Hippocampal formation (tissue), 2 donors: ENCODE measurements at regions not wholly inside any gene's neighbourhood (a gene's known extent, or its start where the extent isn't known, plus 50 kb on each side); places are given as distances from the start of the nearest gene placed in this dataset.
A peak's percentile ranks its signal among the peaks of the same experiment; 100 is the strongest.

Source experiments
- DNase-seq, 2 donors: peaks; one replicate each; lab custom pipeline; 2025; lab: John Stamatoyannopoulos, UW

DNA sequence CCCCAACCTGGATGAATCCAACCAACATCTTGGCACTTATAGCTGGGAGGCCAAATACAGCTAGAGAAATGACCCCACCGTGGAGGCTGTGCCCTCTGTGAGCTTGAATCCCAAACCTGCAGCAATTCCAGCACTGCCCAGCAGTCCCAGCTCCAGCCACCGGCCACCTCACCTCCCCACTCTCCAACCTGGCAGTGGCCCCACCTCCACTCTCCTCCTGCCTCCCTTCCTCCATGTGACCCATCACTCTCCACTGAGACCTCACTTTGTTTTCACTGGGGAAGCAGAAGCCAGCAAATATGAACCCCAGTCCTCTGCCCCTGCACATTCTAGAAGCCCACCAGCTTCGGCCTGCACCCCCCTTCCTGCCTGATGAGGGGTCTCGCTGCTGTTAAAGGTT lies 79.7 kb upstream of the LINGO1 start:
- no peak for DNase-seq

DNA sequence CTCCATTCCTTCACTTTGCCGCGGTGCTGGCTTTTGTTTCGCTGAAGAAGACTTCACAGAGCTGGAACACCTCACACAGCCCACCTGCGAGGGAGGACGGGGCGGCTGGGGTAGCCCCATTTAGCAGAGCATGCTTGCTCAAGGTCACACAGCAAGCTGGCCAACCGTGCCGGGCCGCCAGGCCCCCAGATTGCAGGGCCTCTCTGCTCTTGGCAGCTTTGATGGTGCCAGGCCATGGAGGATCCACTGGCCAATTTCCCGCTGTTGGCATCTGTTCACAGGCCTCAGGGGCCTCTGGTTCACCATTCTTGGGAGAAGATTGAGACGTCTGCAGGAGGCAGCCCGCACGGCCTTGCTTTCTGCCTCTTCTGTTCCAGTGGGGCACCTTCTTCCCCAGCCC lies 77.9 kb upstream of the LINGO1 start:
- DNase-seq, result no peak

DNA sequence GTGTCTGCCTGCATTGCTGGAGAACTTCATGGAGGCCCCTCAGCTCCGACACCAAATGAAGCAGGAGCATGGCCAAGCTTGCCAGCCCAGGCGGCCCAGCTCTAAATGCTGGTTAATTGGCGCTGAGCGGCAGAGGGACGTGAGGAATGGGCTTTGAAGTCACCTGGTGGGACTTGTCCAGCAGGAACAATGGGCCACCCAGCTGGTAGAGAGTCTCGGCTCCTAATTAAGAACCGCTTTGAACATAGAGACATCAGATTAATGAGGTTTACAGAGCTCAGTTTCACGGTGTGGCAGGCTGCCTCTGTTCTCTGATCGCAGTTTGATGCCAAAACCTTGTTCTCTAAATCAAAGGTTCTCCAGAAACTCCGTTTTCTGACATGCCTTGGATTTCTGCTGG lies 77.5 kb upstream of the LINGO1 start:
- DNase-seq, result no peak

DNA sequence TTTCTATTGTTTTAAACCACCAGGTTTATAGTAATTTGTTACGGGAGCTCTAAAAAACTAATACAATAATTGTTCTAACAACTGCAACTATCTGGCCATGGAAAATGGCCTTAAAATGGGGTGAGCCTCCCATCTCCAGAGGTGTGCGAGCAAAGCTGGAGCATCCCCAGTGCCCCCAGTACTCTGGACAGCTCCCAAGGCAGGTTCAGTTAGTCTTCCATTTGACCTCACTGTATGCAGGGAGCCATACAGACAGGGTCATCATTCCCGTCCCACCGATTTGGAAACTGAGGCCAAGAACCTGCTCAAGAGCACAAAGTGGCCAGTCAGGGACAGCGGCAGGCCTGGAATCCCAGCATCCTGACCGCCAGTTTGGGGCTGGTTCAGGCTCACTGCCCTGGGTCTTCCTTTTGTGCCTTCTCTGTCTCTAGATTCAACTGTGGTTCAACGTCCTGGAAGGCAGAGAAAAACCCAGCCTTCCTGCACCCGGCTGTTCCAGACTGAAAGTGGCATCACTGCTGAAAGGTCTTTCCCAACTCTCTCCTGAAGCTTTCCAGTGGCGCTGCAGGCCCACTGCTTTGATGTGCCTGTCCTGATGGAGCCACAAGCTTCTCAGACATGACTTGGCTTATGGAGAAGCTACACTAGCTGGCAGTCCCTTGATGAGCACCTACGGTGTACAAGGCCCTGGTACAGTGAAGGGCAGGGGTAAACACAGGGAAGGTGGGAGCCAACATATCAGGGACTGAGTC lies 76.6 kb upstream of the LINGO1 start:
- DNase-seq, result no peak

DNA sequence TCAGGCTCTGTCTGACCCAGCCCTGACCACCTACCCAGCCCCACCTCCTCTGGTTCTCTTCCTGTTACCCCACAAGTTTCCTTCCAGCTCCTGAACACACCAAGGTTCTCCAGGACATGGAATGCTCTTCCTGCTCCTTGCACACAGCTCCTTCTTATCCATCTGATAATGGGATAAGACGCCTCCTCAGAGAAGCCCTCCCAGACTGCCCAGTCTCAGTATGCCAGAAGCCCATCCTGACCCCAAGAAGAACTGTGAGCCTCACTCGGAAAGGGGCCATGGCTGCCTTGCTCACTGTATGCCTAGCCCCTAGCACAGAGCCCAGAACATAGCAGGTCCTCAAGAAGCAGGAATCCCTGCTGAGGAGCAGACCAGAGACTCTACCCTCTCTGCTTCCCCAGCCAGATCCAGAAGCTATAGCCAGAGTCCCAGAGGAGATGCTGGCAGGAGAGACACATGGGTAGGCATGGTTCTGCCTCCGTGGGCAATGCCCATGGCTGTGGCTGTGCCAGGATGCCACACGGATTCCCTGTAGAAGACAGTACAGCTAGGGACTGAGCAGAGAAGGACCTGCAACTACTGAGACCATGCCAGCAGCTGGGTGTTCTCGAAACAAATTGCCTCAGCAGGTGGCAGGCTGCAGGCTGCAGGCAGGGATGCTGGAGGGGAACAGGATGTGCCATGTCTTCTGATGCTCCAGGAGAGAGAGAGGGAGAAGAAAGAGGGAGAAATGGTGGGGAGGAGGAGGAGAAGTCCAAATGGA lies 74.0 kb upstream of the LINGO1 start:
- DNase-seq, result peak in 1 of 2 donors; percentile 21

DNA sequence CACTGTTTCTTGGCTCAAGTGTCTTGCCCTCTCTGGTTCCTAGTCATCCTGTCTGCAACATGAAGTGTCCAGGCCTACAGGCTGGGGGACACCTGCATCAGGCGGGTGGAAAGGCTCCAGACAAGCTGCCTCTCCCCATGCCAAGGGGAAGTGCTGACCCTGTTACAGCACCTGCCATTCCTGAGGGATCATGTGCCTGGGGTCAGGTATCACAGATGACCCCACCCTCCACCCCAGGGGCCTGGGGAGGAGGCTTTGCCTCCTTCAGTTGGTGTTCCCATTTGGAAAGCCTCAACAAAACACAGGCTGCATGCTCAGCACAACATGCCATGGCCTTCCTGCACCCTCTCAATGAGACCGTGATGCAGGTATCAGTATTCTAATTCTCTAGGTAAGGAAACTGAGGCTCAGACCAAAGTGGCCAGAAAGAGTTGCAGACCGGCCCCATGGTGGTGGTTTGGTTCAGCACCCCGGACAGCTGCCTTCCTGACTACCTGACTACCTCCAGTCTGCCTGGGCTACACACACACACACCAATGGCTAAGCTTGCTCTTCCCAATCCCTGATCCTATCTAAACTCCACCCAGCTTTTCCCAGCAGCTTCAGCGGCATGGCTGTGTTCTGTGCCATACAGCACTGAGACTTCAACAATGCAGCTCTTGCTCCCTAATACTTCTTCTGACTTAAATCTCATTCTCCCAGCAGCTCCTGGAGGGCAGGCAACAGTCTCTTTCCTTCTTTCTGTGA lies 69.7 kb upstream of the LINGO1 start:
- DNase-seq, result no peak

DNA sequence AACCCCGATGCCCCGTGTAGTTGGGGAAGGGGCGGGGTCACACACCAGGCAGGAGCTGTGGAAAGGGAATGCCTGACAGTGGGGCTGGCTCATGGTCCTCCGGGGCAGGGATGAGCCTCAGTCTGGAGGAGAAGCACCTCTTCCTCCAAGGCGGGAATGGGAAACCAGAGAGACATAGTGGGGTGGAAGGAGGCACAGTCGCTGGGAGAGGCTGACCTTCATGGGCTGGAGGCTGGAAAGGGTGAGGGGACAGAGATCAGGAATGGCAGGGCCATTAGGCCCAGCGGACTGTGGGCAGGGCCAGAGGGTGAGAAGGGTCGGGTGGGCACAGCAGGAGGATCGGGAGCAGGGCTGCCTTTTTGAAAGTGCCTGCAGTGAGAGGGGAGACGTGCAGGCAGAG lies 65.8 kb upstream of the LINGO1 start:
- DNase-seq, result no peak

DNA sequence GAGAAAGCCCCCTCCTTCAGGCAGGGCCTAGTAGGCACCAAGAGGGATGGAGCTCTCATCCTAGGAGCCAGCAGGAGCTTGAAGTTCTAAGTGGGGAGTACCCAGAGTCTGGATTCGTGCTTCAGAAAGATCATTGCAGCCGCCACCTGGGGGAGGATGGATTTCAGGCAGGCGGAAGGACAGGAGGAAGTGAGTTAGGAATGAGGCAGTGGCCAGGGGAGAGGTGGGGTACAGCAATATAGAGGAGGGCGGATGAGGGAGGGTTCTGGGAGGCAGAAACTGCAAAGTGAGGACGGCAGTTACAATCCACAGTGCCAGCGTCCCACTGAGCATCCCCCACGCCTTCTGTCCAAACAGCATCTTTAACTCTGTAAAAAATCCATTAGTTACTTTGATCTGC lies 65.2 kb upstream of the LINGO1 start:
- DNase-seq, result no peak

DNA sequence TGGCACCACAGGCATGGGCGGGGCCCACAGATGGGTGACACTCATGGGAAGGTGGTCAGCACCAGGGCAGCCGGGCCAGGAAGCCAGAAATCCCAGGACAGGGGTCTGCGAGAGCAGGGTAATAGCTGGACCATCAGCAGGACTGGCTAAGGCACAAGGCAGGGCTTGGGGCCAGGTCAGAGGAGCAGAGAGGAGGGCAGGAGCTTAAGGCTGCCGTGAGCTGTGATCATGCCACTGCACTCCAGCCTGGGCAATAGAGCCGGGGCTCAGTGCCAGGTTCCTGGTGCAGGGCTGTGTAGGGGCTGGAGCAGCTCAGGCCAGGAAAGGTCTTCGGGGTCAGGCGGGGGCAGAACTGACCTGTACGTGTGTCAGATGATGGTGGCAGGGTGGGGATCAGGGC lies 64.2 kb upstream of the LINGO1 start:
- no peak for DNase-seq

DNA sequence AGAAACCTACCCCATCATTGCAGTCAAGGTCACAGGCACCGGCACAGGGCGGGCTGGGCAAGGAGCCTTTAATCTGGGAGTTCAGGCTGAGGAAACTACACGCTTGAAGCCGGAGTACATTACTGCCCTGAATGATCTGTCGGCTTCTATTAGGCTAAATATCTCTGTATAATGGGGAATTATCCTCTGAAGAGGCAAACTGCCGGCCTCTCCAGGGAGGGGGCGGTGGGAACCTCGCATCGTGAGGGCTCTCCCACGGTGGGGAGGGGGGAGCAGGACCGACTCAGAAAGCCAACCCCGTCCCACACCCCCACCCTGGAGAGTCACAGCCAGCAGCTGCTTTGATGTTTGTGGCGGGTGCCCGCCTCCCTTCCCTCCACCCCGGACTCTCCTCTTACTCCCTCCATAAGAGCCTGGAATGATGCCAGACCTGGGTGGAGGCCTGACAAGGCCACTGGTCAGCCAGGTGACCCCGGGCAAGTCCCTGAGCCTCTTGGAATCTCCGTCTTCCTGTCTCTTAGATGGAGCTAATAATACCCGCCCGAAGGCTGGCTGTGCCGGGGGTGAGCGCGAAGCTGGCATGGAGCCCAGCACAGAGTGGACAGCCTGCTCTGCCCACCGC lies 63.4 kb upstream of the LINGO1 start:
- no peak for DNase-seq

DNA sequence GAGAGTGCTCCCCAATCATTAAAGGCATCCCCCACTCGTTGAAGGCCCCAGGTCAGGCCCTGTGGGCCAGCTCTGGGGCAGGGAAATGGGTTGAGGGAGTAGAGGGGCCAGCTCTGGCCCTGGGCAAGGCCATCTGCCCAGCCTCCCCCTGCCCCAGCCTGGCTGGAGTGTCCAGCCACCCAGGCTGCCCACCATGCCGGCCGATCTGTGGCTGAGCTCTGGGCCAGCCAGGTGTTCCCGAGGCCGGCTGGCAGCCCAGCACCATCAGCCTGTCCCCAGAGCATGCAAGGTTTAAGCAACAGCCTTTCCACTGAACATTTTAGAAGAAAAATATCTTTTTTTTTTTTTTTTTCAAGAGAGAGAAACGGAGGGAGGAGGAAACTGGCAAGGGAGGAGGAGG lies 62.8 kb upstream of the LINGO1 start:
- DNase-seq, result no peak

DNA sequence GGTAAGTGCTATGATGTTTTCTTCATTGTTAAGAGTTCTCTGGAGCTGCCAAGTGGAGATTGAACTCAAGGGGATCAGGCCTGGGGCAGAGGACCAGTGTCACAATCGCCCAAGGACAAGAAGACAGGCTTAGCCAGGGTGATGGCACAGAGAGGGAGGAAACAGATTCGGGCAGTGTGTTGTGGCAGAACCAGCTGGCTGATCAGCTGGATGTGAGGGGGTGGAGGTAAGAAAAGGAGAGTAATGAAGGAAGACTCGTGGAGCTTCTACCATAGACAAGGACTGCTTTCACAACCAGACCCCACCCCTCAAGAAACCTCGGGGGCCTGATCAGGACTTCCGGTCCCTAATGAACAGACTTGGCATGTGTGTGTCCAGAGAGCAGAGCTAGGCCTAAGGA lies 60.9 kb upstream of the LINGO1 start:
- no peak for DNase-seq

DNA sequence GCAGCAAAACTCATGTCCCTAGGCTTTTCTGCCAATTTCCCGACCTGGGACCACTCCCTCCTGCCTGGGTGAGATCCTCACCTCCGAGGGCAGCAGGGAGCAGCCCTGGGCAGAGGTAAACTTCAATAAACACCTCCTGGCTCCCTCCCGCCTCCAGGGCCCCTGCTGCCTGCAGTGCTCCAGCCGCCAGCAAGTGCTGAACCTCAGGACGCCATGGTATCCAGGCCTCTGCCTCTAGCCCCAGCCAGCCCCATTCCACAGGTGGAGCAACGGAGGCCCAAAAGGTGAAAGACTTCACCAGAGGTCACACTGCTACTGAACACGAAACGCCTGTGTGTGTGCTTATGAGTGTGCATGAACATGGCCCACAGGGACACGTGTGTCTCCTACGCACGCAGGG lies 59.9 kb upstream of the LINGO1 start:
- no peak for DNase-seq

DNA sequence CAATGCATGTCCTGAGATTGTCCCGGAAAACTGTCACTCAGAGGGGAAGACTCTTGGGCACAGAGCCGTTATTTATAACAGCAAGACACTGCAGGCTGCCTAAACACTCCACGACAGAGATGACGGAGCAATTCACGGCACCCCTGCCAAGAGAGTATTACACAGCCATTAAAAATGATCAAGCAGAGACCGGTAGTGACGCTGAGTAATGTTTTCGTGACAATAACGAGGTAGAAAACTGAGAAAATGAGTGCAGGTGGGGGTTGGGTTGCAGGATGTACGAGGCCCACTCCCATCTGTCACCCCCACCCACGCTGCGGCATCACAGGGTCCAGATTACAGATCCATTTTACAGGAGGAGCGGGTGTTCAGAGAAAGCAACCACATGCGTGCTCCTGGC lies 58.9 kb upstream of the LINGO1 start:
- DNase-seq, result no peak

DNA sequence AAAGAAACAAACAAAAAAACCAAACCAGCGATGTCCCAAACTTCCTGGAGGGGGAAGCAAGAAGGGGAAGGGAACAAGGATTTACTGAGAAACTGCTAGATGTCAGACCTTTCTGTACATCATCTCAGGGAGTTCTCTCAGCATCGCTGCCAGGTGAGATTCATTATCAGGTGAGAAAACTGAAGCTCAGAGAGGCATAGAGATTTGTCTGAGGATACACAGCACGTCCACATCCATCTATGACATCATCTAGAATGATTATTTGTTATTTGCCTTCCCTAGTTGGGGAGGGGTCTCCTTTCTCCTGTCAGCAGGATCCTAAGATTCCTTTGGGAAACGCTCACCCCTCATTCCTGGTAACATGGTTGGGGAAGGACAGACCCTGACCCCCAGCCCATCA lies 57.1 kb upstream of the LINGO1 start:
- DNase-seq, result no peak

DNA sequence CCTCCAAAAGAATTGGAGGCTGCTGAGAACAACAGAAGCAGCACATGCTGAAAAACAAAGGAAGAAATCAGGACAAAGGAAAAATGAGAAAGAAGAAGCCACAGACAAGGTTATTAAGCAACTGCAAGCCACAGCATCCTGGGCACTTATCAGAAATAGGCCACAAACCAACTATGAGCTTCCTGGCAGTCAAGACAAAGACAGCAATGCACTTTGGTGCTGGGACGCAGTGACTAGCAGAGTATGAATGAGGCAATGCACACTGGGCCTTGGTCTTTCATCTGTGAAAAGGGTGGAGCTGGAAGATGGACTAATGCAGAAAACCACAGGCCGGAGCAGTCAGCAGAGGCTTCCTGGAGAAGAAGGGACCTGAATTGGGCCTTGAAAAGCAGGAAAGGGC lies 56.0 kb upstream of the LINGO1 start:
- DNase-seq, result no peak

DNA sequence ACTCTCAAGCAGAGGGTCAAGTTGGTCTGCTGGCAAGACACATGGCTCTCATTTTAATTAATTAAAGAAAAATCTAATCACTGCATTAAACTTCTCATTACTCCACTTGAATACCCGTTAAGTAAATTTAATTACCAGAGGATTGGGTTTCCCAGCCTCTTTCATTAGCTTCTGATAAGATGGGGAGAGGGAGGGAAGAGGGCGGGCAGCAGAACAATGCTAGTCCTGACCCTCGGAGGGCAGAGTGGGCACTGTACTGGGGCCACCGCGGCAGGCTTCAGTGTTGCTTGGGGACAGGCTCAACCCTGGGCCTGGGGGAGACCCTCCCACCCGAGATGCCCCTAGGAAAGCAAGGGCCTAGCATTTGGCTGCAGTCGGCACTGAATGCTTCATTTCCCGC lies 55.6 kb upstream of the LINGO1 start:
- DNase-seq, result no peak

DNA sequence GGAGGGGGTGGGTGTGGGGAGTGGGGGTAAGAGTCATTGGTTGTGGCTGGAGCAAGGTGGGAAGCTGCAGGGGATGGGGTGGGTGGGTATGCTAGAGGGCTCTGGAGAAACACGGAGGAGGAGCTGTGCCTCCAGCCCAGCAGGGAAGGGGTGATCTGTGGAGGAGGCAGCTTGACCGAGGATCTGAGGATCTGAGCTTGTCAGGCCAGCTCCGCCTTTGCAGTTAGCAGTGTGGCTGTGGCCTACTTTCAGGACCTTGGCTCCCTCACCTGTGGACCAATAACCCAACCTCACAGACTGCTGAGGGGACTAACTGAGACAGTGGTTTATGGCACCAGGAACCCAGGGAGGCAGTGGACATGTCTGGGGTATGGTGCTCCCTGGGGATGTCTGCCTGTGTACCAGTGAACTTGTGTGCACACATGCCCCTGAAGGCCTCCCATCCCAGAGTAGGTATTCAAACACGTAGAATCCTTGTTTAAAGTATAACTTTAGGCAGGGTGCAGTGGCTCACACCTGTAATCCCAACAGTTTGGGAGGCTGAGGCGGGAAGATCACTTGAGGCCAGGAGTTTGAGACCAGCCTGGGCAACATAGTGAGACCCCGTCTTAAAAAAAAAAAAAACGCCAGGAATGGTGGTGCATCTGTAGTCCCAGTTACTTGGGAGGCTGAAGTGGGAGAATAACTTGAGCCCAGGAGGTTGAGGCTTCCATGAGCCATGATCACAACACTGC lies 52.5 kb upstream of the LINGO1 start:
- no peak for DNase-seq

DNA sequence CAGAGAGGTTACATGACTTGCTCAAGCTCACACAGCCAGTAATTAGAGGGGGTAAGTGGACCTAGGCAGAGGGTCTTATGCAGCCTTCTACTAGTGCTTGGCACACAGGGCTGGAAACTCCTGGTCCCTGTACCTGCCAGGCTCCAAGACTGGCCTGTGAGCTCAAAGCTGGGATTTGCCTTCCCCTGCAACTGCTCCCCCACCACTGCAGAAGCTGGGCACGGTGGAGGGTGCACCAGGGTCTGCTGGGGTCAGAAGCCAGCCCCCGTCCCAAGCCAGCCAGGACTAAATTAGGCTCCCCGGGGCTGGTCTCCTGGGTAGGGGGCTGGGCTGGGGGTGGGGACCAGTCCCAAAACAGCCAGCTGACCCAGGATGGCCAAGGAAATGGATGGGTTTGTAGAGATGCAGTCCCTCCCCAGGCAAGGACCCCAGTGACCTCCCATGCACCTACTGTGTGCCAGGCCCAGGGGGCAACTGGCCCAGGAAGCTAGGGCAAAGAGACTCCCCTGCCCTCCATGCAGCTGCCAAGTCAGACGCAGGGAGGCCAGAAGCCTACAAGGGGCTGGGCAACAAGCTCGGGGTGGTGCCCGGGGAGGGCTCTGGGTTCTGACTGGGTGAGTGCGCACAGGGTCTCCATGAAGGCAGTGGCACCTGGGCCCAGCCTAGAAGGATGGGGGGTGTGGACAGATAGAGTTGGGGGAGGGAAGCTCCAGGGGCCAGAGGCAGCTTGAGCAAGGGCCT lies 51.8 kb upstream of the LINGO1 start:
- DNase-seq, result no peak

DNA sequence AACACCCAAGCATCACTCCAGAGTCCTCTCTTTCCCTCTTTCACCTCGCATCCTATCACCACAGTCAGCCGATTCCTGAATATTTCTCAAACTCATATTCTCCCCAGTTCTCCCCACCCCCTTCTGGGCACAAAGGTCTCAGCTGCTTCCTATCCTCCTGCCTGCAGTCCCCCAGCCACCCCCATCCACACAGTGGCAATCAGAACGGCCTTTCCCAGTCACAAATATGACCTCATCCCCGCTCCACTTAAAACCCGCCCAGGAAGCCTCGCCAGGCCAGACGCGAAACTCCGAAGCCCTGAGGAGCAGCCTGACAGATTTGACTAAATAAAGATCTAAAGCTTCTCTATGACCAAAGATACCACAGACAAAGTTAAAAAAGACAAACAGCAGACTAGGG lies 49.9 kb upstream of the LINGO1 start:
- no peak for DNase-seq
